CD4-positive, alpha-beta T cell (primary cell): ENCODE measurements at regions not wholly inside any gene's neighbourhood (a gene's known extent, or its start where the extent isn't known, plus 50 kb on each side); places are given as distances from the start of the nearest gene placed in this dataset.

ENCODE experiments used
- ATAC-seq: fragments of 200-7000 bp; cut with Tn5 transposase; one replicate; pipeline ENCODE4 v1.10.0; 2022; ENCODE audit warnings: mild to moderate bottlenecking; ENCODE audit not compliant: poor library complexity
- CTCF ChIA-PET: fragments of 350-600 bp; sonication (Branson Sonifier 250); formaldehyde crosslinking; loops from one replicate; lab custom pipeline; 2021; ENCODE audit warnings: antibody characterized with exemption, inconsistent platforms; lab: Charles Lee
- POLR2A ChIA-PET: fragments of 350-600 bp; sonication (Branson Sonifier 250); formaldehyde crosslinking; loops from one replicate; lab custom pipeline; 2021; ENCODE audit warnings: antibody characterized with exemption, inconsistent platforms; lab: Charles Lee
- DNase-seq, 14 experiments: peaks; one replicate each; pipeline ENCODE4 v3.0.0-alpha.2; 2013 to 2020; ENCODE audit warnings: mixed read lengths in 2 of 14
- H3K27ac ChIP-seq, 2 donors: one replicate each; pipeline versions ENCODE4 v1.5.1 to v1.7.0; 2013; ENCODE audit warnings: low read length in 2 of 2, low read depth in 1 of 2, mild to moderate bottlenecking in 1 of 2
- H3K27me3 ChIP-seq, 2 experiments: 1 replicate in 1 of 2; 2 replicates in 1 of 2; pipeline versions ENCODE4 v1.6.1 to v1.7.0; 2013; ENCODE audit warnings: low read length in 2 of 2, control low read depth in 1 of 2, mild to moderate bottlenecking in 1 of 2, moderate library complexity in 1 of 2; ENCODE audit not compliant: insufficient read depth in 2 of 2, control insufficient read depth in 1 of 2
- H3K36me3 ChIP-seq: one replicate; pipeline ENCODE4 v1.6.1; 2013; ENCODE audit warnings: low read length, control low read depth; ENCODE audit not compliant: insufficient read depth
- H3K4me1 ChIP-seq: one replicate; pipeline ENCODE4 v1.6.1; 2013; ENCODE audit warnings: low read length, control low read depth; ENCODE audit not compliant: insufficient read depth
- H3K4me3 ChIP-seq: one replicate; pipeline ENCODE4 v1.5.1; 2013; ENCODE audit warnings: mild to moderate bottlenecking, low read length, moderate library complexity
- H3K9me3 ChIP-seq, 2 experiments: 1 replicate in 1 of 2; 2 replicates in 1 of 2; pipeline versions ENCODE4 v1.6.1 to v1.7.0; 2013; ENCODE audit warnings: low read length in 2 of 2, mild to moderate bottlenecking in 2 of 2, control low read depth in 1 of 2, moderate library complexity in 1 of 2; ENCODE audit not compliant: control insufficient read depth in 1 of 2, insufficient read depth in 1 of 2
- H3K27ac Mint-ChIP-seq: one replicate; pipeline ENCODE4 v1.8.0; 2020; ENCODE audit warnings: mixed read lengths
- H3K27me3 Mint-ChIP-seq: one replicate; pipeline ENCODE4 v1.8.0; 2021; ENCODE audit warnings: mixed read lengths
- H3K36me3 Mint-ChIP-seq: one replicate; pipeline ENCODE4 v1.8.0; 2021; ENCODE audit warnings: low read depth, mixed read lengths
- H3K4me1 Mint-ChIP-seq: one replicate; pipeline ENCODE4 v1.8.0; 2021; ENCODE audit warnings: low read depth, mixed read lengths
- H3K4me3 Mint-ChIP-seq: one replicate; pipeline ENCODE4 v1.8.0; 2020; ENCODE audit warnings: mild to moderate bottlenecking, mixed read lengths
- H3K9me3 Mint-ChIP-seq: one replicate; pipeline ENCODE4 v1.8.0; 2020; ENCODE audit warnings: mixed read lengths
- intact Hi-C, 2 experiments: fragments of 100-400 bp; cut with DNase I in 1 of 2; cut with micrococcal nuclease in 1 of 2; formaldehyde crosslinking; loops; one replicate each; pipeline versions ENCODE4 v1.15.1 to v1.9.0; 2023 to 2025; cut with DNase I, micrococcal nuclease
- TF ChIP-seq, protein P1 (sequence below): fragments of 200-600 bp; IDR thresholded peaks from one replicate; pipeline ENCODE4 v1.8.0; 2022; ENCODE audit warnings: antibody characterized with exemption, mild to moderate bottlenecking

DNA sequence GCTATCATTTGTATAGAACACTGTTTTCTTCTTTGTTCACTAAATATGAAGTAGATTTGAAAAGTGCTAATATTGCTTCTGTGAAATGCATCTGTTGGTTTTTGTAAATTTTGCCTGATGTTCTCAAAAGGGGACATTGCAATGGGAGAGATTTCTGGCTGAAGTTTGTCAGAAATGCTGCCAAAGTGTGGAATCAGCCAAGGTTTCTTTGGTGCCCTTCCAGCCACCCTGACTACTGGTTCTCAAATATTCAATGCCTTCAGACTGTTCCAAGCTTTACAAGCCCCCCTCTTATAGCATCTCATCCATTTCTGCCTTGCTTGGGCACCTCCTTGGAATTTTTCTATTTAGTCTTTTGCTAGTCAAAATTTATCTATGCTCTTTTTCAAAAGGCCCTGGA, 60.6 kb upstream of the TMLHE start:
- Histone ChIP-seq H3K4me3 (no peak overlapping the region), H3K27me3 (no peaks in the 10 kb centered on the region), H3K9me3 (no peaks in the 10 kb centered on the region), H3K4me1 (no peaks in the 10 kb centered on the region), H3K27ac (no peak overlapping the region), H3K36me3 (no peaks in the 10 kb centered on the region)
- no peaks in the 10 kb centered on the region for H3K4me1 Mint-ChIP-seq
- intact Hi-C loops, result no loop called here
- DNase-seq, result no peak
- no peak for ATAC-seq
- no peaks in the 10 kb centered on the region for H3K9me3 Mint-ChIP-seq
- TF ChIP-seq, protein P1, sequence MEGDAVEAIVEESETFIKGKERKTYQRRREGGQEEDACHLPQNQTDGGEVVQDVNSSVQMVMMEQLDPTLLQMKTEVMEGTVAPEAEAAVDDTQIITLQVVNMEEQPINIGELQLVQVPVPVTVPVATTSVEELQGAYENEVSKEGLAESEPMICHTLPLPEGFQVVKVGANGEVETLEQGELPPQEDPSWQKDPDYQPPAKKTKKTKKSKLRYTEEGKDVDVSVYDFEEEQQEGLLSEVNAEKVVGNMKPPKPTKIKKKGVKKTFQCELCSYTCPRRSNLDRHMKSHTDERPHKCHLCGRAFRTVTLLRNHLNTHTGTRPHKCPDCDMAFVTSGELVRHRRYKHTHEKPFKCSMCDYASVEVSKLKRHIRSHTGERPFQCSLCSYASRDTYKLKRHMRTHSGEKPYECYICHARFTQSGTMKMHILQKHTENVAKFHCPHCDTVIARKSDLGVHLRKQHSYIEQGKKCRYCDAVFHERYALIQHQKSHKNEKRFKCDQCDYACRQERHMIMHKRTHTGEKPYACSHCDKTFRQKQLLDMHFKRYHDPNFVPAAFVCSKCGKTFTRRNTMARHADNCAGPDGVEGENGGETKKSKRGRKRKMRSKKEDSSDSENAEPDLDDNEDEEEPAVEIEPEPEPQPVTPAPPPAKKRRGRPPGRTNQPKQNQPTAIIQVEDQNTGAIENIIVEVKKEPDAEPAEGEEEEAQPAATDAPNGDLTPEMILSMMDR, result no peak
- POLR2A ChIA-PET, result no interaction called here
- H3K4me3 Mint-ChIP-seq, result no peak overlapping the region
- no peaks in the 10 kb centered on the region for H3K36me3 Mint-ChIP-seq
- no peaks in the 10 kb centered on the region for H3K27me3 Mint-ChIP-seq
- CTCF ChIA-PET, result no interaction called here
- H3K27ac Mint-ChIP-seq, result no peak overlapping the region

DNA sequence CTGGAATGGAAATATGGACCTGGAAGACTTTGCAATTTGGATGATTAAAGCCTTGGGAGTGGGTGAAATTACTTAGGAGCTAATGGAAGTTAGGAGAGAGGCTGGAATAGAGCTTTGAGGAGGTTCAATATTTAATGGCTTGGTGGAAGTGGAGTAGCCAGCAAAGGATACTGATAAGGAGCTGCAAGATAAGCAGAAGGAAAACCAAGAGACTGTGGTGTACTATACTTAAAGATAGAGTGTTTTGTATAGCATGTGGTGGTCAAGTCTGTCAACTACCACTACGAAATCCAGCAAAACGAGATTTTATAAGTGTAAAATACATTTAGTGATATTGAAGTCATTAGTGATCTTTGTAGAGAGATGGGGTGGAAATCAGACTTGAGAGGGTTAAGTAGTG, 54.0 kb upstream of the TMLHE start:
- TF ChIP-seq, protein P1, result no peak
- intact Hi-C loops, result no loop called here
- Histone ChIP-seq H3K4me1 (no peaks in the 10 kb centered on the region), H3K4me3 (no peak overlapping the region), H3K36me3 (no peaks in the 10 kb centered on the region), H3K27me3 (no peaks in the 10 kb centered on the region), H3K27ac (no peak overlapping the region), H3K9me3 (peaks cover 0 to 8% of the 10 kb centered on the region in 2 experiments)
- H3K4me1 Mint-ChIP-seq, result no peaks in the 10 kb centered on the region
- H3K4me3 Mint-ChIP-seq, result no peak overlapping the region
- ATAC-seq (no peak), DNase-seq (no peak)
- no peak overlapping the region for H3K27ac Mint-ChIP-seq
- ChIA-PET CTCF (no interaction called here), POLR2A (no interaction called here)
- H3K9me3 Mint-ChIP-seq, result no peaks in the 10 kb centered on the region
- no peaks in the 10 kb centered on the region for H3K27me3 Mint-ChIP-seq
- H3K36me3 Mint-ChIP-seq, result no peaks in the 10 kb centered on the region
